ENCODE measurements at regions not wholly inside any gene's neighbourhood (a gene's known extent, or its start where the extent isn't known, plus 50 kb on each side); places are given as distances from the start of the nearest gene placed in this dataset.

DNA sequence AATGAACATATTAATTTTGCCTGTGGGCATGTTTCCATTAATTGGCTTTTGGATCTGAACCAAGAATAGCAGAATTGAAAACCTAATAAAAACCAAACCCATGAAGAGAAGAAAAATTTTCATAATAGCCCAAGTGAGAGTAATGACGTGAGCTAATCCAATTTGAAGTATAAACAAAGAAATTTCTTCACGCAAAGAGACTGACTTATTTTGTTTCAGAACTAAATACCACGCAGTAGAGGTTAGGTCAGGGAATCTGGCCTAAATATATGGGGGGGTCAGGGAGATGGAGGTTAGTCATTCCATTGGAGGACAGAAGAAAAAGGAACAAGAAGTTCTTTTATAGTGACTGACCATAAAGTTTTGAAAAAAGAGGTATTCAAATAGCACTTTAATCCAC is 94.1 kb upstream of the CYP1B1 start:
- Mint-ChIP-seq H3K27me3 (peaks cover 40% of the 10 kb centered on the region), H3K4me1 (peaks cover 5% of the 10 kb centered on the region), H3K9me3 (no peaks in the 10 kb centered on the region), H3K4me3 (no peak overlapping the region), H3K27ac (no peak overlapping the region)
- DNase-seq (no peak), ATAC-seq (no peak)

DNA sequence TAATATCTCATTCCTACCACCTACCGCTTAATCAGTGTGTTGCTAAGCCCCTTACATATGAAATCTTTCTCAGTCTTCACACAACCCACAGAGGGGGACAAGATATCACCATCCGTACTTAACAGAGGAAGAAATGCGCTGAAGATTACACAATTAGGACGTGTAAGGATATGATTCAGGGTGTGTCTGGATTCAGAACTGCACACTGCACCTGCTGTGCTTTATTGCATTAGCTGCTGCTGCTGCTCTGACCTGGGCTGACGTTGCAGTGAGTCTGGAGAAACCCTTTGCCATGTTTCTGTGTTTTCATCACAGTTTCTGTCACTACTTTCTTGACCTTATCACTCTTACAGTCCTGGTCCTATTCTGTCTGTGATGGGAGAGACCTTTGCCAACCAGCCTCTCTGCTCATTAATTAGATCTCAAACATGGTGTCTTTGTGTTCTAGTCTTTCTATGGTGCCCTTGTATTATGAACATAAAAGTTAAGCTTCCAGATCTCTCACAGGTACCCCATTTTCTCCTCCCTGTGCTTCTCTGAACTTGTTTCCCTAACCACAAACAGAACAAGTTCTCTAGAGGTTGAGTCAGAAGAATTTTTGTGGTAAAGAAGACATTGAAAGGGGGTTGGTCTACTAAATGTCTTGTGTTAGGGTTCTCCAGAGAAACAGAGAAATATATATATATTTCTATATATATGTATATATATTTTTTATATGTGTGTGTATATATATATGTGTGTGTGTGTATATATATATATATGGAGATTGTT is 92.9 kb upstream of the CYP1B1 start:
- DNase-seq (no peak), ATAC-seq (no peak)
- Mint-ChIP-seq H3K27ac (no peak overlapping the region), H3K27me3 (peaks cover 47% of the 10 kb centered on the region), H3K4me3 (no peak overlapping the region), H3K9me3 (no peaks in the 10 kb centered on the region), H3K4me1 (peaks cover 5% of the 10 kb centered on the region)

DNA sequence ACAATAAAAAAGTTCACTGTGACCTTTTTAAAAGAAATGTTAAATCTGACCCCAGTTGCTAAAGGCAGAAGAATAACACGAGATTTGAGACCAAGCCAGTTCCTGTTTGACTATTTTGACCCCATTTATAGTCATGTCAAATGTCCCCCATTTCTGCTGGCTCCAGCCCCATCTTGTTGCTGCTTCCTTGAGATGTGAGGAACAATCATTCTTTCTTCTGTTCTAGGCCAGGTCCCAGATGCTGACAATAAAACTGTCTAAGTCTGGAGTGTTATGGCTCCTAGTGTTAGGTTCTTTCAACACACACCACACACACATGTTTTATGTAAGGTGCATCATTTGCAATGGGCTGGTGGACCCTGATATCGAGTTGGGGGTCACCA is 92.0 kb upstream of the CYP1B1 start:
- Mint-ChIP-seq H3K27ac (no peak overlapping the region), H3K4me3 (no peak overlapping the region), H3K4me1 (peaks cover 5% of the 10 kb centered on the region), H3K27me3 (peaks cover 54% of the 10 kb centered on the region), H3K9me3 (no peaks in the 10 kb centered on the region)
- DNase-seq (no peak), ATAC-seq (no peak)

DNA sequence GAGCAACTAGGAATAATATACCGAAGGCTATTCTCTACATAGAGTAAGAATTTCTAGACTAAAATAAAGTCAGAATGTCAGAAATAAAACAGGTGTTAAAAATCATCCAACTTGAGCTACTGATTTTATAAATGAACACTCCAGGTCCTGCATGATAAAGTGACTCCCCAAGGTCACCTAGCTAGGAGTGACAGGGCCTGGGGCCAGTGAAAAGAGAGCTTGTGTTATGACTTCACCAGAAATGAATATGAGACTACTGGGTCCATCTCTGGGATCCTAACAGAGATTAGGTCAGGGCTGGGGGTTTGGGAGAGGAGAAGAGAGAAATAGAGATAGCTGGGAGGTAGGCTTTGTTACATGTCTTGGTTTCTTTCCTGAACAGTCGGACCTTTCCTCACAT is 89.7 kb upstream of the CYP1B1 start:
- Mint-ChIP-seq H3K9me3 (no peaks in the 10 kb centered on the region), H3K4me1 (peaks cover 5% of the 10 kb centered on the region), H3K27ac (no peak overlapping the region), H3K4me3 (no peak overlapping the region), H3K27me3 (peaks cover 52% of the 10 kb centered on the region)
- no peak for ATAC-seq
- DNase-seq: no peak

DNA sequence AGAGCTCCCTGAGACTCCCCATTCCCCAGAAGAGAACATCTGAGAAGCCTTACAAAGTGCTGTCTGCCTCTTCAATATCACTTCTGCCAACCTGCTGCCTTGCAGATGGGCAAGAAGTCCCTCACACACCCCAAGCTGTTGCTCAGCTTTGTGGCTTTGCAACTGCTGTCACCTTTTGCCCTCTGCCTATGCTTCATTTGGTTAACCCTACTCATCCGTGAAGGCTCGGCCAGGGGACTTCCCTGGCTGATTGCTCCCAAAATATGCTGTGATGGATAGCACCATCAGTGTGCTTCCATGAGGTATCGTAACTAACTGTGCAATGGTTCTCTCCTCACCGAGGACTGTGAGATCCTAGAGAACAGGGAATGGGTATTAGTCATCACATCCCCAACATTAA is 88.9 kb upstream of the CYP1B1 start:
- H3K9me3 Mint-ChIP-seq: no peaks in the 10 kb centered on the region
- H3K27ac Mint-ChIP-seq: peak overlapping the region in 1 of 2 donors; percentile 1
- peaks cover 5% of the 10 kb centered on the region for H3K4me1 Mint-ChIP-seq
- ATAC-seq: no peak
- no peak overlapping the region for H3K4me3 Mint-ChIP-seq
- H3K27me3 Mint-ChIP-seq: peaks cover 49% of the 10 kb centered on the region
- DNase-seq: no peak

DNA sequence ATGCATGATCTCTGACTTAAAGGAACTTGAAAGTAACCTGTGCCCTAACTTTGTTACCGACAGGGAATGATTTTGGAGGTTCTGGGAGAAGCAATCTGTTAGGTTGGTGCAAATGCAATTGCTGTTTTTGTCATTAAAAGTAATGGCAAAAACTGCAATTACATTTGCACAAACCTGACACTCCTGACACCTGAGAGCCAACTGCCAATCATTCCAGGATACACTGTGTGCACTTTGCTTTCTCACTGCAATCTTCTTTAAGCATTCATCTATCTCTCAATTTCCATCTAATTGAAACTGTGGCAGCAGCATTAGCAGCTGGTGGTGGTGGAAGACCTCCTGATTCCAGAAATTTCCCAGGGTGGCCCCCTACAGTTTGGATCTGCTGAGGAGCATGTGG is 87.6 kb upstream of the CYP1B1 start:
- ATAC-seq: no peak
- Mint-ChIP-seq H3K4me1 (no peaks in the 10 kb centered on the region), H3K27me3 (peaks cover 56% of the 10 kb centered on the region), H3K4me3 (no peak overlapping the region), H3K27ac (no peak overlapping the region), H3K9me3 (no peaks in the 10 kb centered on the region)
- no peak for DNase-seq

DNA sequence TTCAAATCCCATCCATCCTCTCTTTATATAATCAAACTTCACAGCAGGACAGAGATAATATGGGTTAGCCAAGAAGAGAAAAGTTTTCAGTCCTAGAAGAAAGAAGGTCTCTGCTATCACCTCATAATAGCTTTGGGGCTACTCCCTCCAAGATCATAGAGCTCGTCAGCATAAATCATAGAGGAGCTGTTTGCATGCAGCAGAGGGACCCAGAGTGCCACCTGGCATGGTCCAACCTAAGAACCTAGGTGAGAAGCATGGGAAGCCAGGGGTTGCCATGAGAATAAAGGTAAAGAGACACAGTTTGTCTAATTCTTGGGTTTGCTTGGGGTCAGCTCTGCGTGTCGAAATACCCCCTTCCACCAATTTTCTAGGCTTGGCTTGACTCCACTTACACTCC is 87.1 kb upstream of the CYP1B1 start:
- no peak overlapping the region for H3K4me3 Mint-ChIP-seq
- no peak overlapping the region for H3K27ac Mint-ChIP-seq
- H3K9me3 Mint-ChIP-seq: no peaks in the 10 kb centered on the region
- ATAC-seq (peak; percentile 54), DNase-seq (no peak)
- H3K27me3 Mint-ChIP-seq: peaks cover 59% of the 10 kb centered on the region
- no peaks in the 10 kb centered on the region for H3K4me1 Mint-ChIP-seq

DNA sequence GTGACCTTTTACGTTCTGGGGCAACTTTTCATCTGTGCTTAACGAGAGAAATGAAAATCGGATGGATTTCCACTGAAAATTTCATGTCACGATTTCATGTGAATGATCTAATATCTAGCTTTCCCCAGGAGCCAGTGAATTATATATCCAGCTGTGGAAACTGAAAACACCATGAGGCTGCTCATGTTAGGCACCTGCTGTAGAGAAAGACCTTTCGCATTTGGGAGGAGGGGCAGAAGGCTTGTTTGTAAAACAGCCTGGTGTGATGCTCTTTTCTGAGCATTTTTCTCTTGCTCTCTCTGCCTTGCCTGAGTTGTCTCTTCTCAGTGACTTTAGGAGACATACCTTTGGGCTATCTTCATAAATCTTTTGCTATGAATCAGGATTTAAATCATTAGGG is 84.6 kb upstream of the CYP1B1 start:
- H3K9me3 Mint-ChIP-seq: no peaks in the 10 kb centered on the region
- DNase-seq (no peak), ATAC-seq (no peak)
- no peak overlapping the region for H3K27ac Mint-ChIP-seq
- H3K4me1 Mint-ChIP-seq: no peaks in the 10 kb centered on the region
- peaks cover 74% of the 10 kb centered on the region for H3K27me3 Mint-ChIP-seq
- H3K4me3 Mint-ChIP-seq: no peak overlapping the region

DNA sequence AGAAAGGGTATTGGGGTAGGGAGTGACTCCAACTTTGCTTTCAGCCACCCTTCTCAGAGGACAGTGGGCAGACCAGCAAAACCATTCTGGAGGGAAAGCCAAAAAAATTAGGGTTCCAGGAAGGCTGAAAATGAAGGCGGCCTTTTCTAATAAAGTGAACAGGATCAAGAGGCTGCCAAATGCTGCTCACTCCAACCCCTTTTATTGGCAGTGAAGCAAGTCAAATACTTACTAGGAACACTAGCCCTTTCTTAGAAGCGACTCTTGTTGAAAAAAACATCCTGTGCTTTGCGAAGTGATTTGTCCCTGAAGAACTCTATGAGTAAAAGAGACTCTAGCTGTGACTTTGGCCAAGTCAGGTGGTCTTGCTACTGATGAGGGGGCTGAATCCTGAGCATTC is 83.6 kb upstream of the CYP1B1 start:
- DNase-seq (no peak), ATAC-seq (no peak)
- no peak overlapping the region for H3K27ac Mint-ChIP-seq
- no peaks in the 10 kb centered on the region for H3K9me3 Mint-ChIP-seq
- H3K4me3 Mint-ChIP-seq: no peak overlapping the region
- H3K4me1 Mint-ChIP-seq: no peaks in the 10 kb centered on the region
- peaks cover 74% of the 10 kb centered on the region for H3K27me3 Mint-ChIP-seq

DNA sequence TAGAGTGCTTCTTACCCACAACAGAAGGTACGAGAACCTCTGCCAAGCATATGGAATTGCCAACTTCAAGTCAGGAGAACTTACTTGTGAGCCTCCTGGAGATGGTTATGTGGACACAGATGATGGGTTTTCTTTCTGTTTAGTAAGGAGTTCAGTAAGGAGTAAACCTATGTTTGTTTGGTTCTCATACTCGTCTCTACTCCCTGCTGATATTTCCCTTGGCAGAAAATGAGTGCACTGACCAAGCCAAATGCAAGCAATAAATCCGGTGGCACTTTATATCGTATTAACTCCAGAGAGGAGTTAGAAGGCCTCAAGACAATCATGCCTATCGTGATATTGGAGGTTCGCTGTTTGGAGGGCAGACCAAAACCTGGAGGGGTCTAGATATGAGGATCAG is 83.2 kb upstream of the CYP1B1 start:
- Mint-ChIP-seq H3K27me3 (peaks cover 74% of the 10 kb centered on the region), H3K4me1 (no peaks in the 10 kb centered on the region), H3K9me3 (no peaks in the 10 kb centered on the region), H3K27ac (no peak overlapping the region), H3K4me3 (no peak overlapping the region)
- DNase-seq (no peak), ATAC-seq (no peak)

DNA sequence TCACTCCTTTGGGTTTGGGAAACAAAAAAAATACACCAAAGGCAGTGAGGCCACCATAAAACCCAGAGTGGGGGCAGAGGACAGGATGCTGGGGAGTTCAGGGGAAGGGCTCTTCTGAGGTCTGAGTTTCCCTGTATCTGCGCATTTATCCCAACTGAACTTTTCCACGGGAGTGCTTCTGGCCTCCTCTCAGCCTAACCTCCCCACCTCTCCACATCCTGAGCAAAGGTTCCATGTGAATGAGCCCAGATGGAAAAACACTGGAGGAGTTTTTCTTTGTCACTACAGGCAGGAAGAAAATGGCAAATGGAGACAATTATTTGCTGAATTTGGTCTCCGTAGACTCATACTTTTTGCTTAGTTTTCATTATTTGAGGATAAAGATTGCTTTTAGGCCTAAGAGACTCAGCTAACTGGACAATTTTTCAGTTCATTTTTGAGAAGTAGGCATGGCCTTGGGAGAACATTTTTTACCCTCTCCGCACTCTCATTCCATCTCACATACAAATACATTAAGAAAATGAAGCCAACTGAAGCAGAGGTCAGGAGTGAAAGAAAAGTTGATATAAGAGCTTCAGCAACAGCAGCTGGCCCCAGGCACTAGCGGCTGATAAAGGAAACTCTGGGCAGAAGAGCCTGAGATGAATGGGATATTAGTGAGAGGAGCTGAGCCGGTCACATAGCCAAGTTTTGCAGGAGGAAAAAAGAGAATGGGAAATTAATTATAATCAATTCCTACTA is 82.6 kb upstream of the CYP1B1 start:
- Mint-ChIP-seq H3K4me3 (no peak overlapping the region), H3K27ac (no peak overlapping the region), H3K27me3 (peaks cover 74% of the 10 kb centered on the region), H3K4me1 (no peaks in the 10 kb centered on the region), H3K9me3 (peaks cover 0 to 2% of the 10 kb centered on the region in 2 donors)
- DNase-seq: no peak
- ATAC-seq: no peak

DNA sequence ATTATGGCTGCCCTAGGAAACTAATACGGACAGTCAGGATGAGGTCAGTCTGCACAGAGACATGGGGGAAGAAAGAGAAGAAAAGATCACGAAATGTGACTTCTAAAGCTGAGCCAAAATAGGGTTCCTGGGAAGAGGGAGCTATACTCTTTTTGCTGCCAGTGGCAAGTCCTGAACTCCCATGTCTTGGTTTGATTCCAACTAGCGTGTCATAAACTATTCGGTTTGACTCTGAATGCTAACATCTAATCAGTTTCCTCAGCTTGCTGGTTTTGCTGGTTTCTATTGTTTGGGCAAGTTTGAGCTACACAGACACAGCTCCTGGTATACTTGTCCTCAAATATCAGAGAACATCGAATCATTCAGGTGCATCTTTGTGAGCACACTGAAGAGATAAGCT is 80.5 kb upstream of the CYP1B1 start:
- ATAC-seq (no peak), DNase-seq (no peak)
- H3K27me3 Mint-ChIP-seq: peaks cover 60% of the 10 kb centered on the region
- H3K4me1 Mint-ChIP-seq: no peaks in the 10 kb centered on the region
- H3K9me3 Mint-ChIP-seq: peaks cover 0 to 5% of the 10 kb centered on the region in 2 donors
- H3K27ac Mint-ChIP-seq: no peak overlapping the region
- H3K4me3 Mint-ChIP-seq: no peak overlapping the region

DNA sequence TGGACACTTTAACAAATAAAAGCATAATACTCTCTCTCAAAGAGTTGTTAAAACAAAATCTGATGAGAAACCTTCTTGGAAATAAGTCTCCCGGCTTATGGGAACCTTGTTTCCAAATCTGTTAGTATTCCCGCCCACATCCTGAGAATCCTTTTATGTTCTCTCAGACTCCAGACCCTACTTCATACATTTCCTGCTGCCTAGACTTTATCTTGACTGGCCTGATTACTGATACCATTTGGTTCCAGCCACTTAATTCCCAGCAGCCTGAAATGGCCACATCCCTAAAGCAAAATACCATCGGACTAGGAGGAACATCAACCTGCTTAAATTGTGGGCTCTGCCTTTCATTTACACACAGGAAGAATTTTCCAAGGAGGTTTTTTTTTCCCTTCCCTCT is 79.1 kb upstream of the CYP1B1 start:
- Mint-ChIP-seq H3K4me3 (no peak overlapping the region), H3K27me3 (peaks cover 56% of the 10 kb centered on the region), H3K27ac (no peak overlapping the region), H3K9me3 (peaks cover 0 to 5% of the 10 kb centered on the region in 2 donors), H3K4me1 (no peaks in the 10 kb centered on the region)
- DNase-seq (no peak), ATAC-seq (no peak)

DNA sequence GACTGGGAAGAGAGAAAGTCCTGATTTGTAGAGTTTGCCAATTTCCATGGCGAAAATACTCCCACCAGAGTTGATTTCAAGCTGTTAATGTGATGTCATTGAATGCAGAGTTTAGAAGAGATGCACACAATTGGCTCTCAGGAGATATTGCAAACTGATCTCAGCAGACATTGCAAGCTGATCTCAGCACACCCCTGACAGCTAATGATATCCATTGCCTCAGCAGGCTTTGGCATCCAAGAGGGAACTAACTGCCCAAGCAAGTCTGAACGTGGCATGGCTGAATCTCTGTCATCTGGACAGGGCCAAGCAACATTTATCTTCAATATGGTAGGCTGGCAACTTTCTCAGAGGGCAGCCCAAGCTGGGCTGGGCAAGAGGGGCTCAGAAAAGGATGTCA is 78.4 kb upstream of the CYP1B1 start:
- no peaks in the 10 kb centered on the region for H3K4me1 Mint-ChIP-seq
- H3K27me3 Mint-ChIP-seq: peaks cover 51% of the 10 kb centered on the region
- H3K27ac Mint-ChIP-seq: no peak overlapping the region
- no peak for ATAC-seq
- no peak for DNase-seq
- H3K9me3 Mint-ChIP-seq: peaks cover 0 to 5% of the 10 kb centered on the region in 2 donors
- H3K4me3 Mint-ChIP-seq: no peak overlapping the region

DNA sequence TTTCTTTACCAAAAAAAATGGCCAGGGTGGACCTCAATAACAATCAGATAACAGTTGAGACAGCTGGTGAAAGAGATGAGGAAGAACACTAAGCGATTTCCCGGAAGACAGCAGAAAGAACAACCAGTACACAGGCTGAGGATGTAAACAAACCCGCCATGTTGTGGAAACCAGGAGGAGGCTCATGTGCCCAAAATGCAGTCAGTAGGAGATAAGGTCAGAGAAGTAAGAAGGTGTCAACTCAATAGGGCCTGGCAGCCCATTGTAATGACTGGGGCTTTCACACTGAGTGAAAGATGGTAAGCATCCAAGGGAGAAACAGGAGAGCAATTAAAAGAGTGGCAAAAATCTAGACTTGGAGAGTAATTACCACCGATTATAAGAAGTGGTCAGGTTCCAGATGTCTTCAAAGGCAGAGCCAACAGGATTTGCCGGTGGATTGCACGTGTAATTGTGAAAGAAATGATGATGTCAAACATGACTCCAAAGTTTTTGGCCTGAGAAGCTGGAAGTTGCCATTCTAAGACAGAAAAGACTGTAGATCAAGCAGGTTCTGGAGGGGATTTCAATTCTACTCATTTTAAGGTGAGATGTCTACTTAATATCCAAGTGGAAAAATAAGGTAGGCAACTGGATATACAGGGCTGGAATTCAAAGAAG is 77.7 kb upstream of the CYP1B1 start:
- Mint-ChIP-seq H3K27ac (no peak overlapping the region), H3K4me1 (no peaks in the 10 kb centered on the region), H3K9me3 (peaks cover 0 to 5% of the 10 kb centered on the region in 2 donors), H3K27me3 (peaks cover 43% of the 10 kb centered on the region), H3K4me3 (no peak overlapping the region)
- DNase-seq: no peak
- no peak for ATAC-seq

DNA sequence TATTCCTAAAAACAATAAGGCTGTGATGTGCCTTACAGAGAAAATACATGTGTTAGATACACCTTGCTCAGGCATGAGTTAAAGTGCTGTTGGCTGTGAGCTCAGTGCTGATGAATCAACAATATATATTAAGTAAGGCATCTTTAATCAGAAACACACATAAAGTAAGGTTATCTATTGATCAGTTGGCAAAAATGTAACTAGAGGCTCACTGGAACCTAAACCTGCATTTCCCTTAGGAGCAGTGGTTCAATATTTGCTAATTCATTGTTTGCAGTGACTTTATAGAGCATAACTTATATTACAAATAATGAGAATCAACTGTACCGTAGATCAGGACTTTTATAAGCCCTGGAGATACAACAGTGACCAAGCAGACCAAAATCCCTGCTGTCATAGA is 77.0 kb upstream of the CYP1B1 start:
- Mint-ChIP-seq H3K27ac (no peak overlapping the region), H3K4me1 (no peaks in the 10 kb centered on the region), H3K9me3 (peaks cover 0 to 5% of the 10 kb centered on the region in 2 donors), H3K27me3 (peaks cover 39% of the 10 kb centered on the region), H3K4me3 (no peak overlapping the region)
- DNase-seq (no peak), ATAC-seq (no peak)
